Esophagus squamous epithelium (tissue), 5 donors: ENCODE measurements at regions not wholly inside any gene's neighbourhood (a gene's known extent, or its start where the extent isn't known, plus 50 kb on each side); places are given as distances from the start of the nearest gene placed in this dataset.

ENCODE experiments used
- DNase-seq: peaks from one replicate; lab custom pipeline; 2025; lab: John Stamatoyannopoulos, UW
- H3K27ac ChIP-seq, 4 donors: fragments of 200-600 bp; sonication (generic); one replicate each; pipeline ENCODE4 v1.5.1; 2016 to 2019; ENCODE audit warnings: mild to moderate bottlenecking in 1 of 4
- H3K27me3 ChIP-seq, 4 donors: fragments of 200-600 bp; sonication (generic); 1 replicate in 3 of 4; 2 replicates in 1 of 4; pipeline versions ENCODE4 v1.5.1 to v1.6.0; 2017 to 2021; ENCODE audit warnings: antibody characterized with exemption in 1 of 4
- H3K36me3 ChIP-seq, 3 donors: fragments of 200-600 bp; sonication (generic); one replicate each; pipeline ENCODE4 v1.5.1; 2016 to 2019
- H3K4me1 ChIP-seq, 3 donors: fragments of 200-600 bp; sonication (generic); one replicate each; pipeline ENCODE4 v1.5.1; 2017 to 2019
- H3K4me3 ChIP-seq, 4 donors: fragments of 200-600 bp; sonication (generic); 1 replicate in 3 of 4; 2 replicates in 1 of 4; pipeline ENCODE4 v1.5.1; 2016 to 2019; ENCODE audit warnings: mild to moderate bottlenecking in 2 of 4, moderate library complexity in 1 of 4
- H3K9me3 ChIP-seq, 3 donors: fragments of 200-600 bp; sonication (generic); one replicate each; pipeline ENCODE4 v1.5.1; 2016 to 2019
- POLR2A ChIP-seq, 4 donors: fragments of 450-650 bp; IDR thresholded peaks; one replicate each; pipeline ENCODE4 v1.6.1; 2017; ENCODE audit warnings: antibody characterized with exemption in 4 of 4, mild to moderate bottlenecking in 4 of 4, moderate library complexity in 3 of 4
- WGBS, 2 donors: methylation state at CpG; one replicate each; pipeline ENCODE4 v1.1.5; 2018; 5-methylcytosine and 5-hydroxymethylcytosine counted together
- intact Hi-C: fragments of 100-400 bp; cut with DNase I; formaldehyde crosslinking; loops from one replicate; pipeline ENCODE4 v1.15.0; 2022
- TF ChIP-seq, protein P1 (sequence below), 6 experiments: fragments of 450-650 bp in 4 of 6; fragments of 200-600 bp in 2 of 6; sonication (generic) in 2 of 6; IDR thresholded peaks; one replicate each; pipeline ENCODE4 v1.5.1; 2016 to 2019; ENCODE audit warnings: antibody characterized with exemption in 6 of 6, mild to moderate bottlenecking in 4 of 6, moderate library complexity in 4 of 6
- donor health status: DM: yes; HTN: yes; CAD: no.

DNA sequence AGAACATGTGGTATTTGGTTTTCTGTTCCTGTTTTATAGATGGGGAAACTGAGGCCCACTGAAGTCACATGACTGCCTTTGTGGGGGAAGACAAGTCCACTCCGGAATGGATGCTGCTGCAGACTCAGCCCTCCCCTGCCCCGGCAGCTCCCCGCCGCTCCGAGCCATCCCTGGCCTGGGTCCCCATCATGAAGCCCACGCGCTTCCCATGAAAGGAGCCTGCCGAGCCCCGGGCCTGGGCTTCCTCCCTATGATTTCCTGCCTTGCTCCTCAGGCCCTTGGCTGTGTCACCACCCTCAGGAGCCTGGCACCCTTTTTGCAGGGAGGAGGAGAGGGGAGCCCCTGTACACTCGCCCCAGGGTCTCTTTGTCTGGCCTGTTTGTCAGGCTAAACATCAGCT is 125.3 kb upstream of the FOXF1 start:
- peak overlapping the region in 2 of 4 donors; percentile 70 to 82 for H3K27ac ChIP-seq
- no peak for TF ChIP-seq POLR2A (IDR thresholded peaks at IDR 0.05)
- 80% methylated on average over 1 of the region's 10 CpGs; no CpG with 5 or more reads in 1 of the 2 donors for WGBS, 2 donors

DNA sequence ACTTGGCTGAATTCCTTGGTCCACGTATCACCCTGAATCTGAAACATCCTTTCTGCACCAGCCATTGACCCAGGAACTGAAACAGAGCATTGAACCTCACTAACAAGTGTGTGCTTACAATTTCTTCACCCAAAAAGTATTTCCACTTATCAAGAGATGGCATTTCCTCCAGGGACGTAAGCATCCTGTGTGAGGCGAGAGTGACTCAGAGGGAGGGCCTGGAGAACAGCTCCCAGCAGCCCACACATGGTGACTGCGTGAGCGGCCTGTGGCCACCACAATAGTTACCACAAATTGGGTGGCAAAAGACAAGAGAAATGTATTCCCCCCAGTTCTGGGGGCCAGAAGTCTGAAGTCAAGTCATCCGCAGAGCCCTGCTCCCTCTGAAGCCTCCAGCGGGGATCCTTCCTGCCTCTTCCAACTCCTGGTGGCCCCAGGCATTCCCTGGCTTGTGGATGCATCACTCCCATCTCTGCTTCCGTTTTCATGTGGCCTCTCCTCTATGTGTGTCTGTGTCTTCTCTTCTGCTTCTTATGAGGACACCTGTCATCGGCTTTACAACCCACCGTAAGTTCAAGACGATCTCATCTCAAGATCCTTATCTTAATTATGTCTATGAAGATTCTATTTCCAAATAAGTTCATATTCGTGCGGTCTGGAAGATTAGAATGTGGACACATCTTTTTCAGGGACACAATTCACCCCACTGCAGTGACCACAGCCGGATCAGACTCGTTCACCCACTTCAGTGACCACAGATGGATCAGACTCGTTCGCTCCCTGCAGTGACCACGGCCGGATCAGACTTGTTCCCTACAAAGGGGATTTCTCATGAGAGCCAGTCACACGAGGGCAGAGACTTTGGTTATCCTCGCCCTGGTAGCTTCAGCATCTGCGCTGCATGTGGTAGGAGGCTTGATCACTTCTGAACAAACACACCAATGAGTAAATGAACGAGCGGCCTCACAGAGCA is 122.6 kb upstream of the FOXF1 start:
- Histone ChIP-seq H3K27ac (no peak overlapping the region), H3K27me3 (peaks cover 0 to 6% (median 0%) of the 10 kb centered on the region in 4 donors), H3K36me3 (no peaks in the 10 kb centered on the region), H3K4me3 (no peak overlapping the region), H3K4me1 (peaks cover 0 to 11% (median 9%) of the 10 kb centered on the region in 3 donors), H3K9me3 (no peaks in the 10 kb centered on the region)
- DNase-seq, result no peak
- intact Hi-C loops, result no loop called here
- no peak for TF ChIP-seq POLR2A (IDR thresholded peaks at IDR 0.05)
- TF ChIP-seq, protein P1, sequence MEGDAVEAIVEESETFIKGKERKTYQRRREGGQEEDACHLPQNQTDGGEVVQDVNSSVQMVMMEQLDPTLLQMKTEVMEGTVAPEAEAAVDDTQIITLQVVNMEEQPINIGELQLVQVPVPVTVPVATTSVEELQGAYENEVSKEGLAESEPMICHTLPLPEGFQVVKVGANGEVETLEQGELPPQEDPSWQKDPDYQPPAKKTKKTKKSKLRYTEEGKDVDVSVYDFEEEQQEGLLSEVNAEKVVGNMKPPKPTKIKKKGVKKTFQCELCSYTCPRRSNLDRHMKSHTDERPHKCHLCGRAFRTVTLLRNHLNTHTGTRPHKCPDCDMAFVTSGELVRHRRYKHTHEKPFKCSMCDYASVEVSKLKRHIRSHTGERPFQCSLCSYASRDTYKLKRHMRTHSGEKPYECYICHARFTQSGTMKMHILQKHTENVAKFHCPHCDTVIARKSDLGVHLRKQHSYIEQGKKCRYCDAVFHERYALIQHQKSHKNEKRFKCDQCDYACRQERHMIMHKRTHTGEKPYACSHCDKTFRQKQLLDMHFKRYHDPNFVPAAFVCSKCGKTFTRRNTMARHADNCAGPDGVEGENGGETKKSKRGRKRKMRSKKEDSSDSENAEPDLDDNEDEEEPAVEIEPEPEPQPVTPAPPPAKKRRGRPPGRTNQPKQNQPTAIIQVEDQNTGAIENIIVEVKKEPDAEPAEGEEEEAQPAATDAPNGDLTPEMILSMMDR (IDR thresholded peaks at IDR 0.05), result no peak
- 80% methylated on average over 18 of the region's 24 CpGs for WGBS, 2 donors

More for the DNA sequence above, 125.3 kb upstream of the FOXF1 start:
- no peak for DNase-seq
- H3K9me3 ChIP-seq, result no peaks in the 10 kb centered on the region
- no peaks in the 10 kb centered on the region for H3K36me3 ChIP-seq
- H3K4me1 ChIP-seq, result peaks cover 0 to 11% (median 9%) of the 10 kb centered on the region in 3 donors
- no peak overlapping the region for H3K4me3 ChIP-seq
- H3K27me3 ChIP-seq, result peaks cover 0 to 20% (median 0%) of the 10 kb centered on the region in 4 donors
- intact Hi-C loops, result no loop called here

DNA sequence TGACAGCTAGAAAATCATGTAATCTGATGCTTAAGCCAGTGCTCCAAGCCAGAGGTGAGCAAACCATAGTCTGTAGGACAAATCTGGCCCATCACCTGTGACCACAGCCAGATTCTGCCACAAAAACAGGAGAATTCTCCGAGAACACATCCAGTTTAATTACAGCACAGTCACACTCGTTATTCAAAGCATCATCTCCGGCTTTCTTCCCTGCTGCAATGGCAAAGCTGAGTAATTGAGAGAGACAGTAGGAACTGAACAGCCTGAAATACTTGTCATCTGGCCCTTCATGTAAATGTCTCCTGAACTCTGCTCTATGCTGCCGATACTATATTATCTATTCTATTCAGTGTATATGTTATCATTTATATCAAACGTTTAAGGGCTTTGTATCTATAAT is 121.4 kb upstream of the FOXF1 start:
- Histone ChIP-seq H3K4me1 (peaks cover 0 to 6% (median 4%) of the 10 kb centered on the region in 3 donors), H3K27me3 (no peaks in the 10 kb centered on the region), H3K27ac (no peak overlapping the region), H3K9me3 (no peaks in the 10 kb centered on the region), H3K36me3 (no peaks in the 10 kb centered on the region), H3K4me3 (no peak overlapping the region)
- no peak for DNase-seq
- WGBS, 2 donors, result 54 to 62% methylated on average over 5 of the region's 5 CpGs
- intact Hi-C loops, result no loop called here
- TF ChIP-seq POLR2A (IDR thresholded peaks at IDR 0.05), result no peak
- TF ChIP-seq, protein P1 (IDR thresholded peaks at IDR 0.05), result no peak

DNA sequence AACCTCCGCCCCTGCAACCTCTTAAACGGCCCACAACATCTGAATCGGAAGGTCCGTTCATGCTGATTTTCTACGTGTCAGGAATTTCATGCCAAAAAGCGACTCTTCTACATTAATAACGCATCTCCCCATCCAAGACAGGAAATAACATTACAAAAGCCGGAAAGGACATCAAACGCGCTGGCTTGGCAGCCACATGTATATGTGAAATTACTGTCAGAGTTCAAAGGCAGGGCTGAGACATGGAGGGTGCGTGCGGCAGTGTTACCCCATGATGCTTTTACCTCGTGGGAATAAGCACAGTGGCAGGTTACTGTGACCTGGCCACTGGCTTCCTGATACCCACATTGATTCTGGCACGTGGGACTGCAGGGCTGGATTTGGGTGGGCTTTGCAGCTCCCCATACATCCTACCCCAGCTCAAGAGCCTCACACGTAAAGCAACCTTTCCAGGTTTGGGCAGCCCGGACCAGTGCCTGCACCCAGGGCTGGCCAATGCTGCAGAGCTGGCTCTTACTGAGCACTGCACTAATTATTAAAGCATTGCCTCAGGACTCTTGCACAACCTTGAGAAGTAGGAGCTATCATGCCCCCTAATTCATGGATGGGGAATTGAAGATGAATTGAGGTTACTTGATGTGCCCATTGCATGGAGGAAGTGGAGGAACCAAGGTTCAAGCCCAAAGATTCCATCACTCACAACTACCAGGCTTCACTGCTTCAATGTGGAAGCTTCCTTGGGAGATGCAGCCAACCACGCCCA is 120.6 kb upstream of the FOXF1 start:
- no peak for DNase-seq
- 51 to 61% methylated on average over 15 to 16 of the region's 17 CpGs for WGBS, 2 donors
- Histone ChIP-seq H3K4me3 (no peak overlapping the region), H3K27ac (no peak overlapping the region), H3K36me3 (no peaks in the 10 kb centered on the region), H3K27me3 (no peaks in the 10 kb centered on the region), H3K9me3 (no peaks in the 10 kb centered on the region), H3K4me1 (peaks cover 0 to 4% (median 0%) of the 10 kb centered on the region in 3 donors)
- no peak for TF ChIP-seq POLR2A (IDR thresholded peaks at IDR 0.05)
- TF ChIP-seq, protein P1 (IDR thresholded peaks at IDR 0.05), result no peak
- intact Hi-C loops, result no loop called here

DNA sequence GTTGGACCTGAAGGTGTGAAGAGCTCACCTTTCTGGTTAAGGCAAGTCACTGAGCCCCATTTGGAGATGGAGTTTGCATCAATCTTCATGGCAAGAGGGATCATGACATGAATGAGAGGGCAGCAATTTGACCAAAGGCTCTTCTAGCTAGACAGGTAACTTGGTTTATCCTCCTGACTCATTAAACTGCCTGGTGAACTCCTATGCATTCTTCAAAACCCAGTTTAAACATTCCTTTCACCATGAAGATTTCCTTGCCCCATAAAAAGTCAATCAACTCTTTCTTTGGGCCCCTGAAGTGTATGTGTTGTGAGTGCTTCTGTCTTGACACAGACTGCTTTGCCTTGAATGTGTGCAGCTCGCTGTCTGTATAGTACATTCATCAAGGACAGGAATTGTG is 120.0 kb upstream of the FOXF1 start:
- 89 to 100% methylated on average over 1 of the region's 1 CpG for WGBS, 2 donors
- Histone ChIP-seq H3K4me1 (peaks cover 0 to 4% (median 0%) of the 10 kb centered on the region in 3 donors), H3K36me3 (no peaks in the 10 kb centered on the region), H3K27ac (no peak overlapping the region), H3K4me3 (no peak overlapping the region), H3K9me3 (no peaks in the 10 kb centered on the region), H3K27me3 (no peaks in the 10 kb centered on the region)
- DNase-seq, result no peak
- TF ChIP-seq, protein P1 (IDR thresholded peaks at IDR 0.05), result no peak
- TF ChIP-seq POLR2A (IDR thresholded peaks at IDR 0.05), result no peak
- intact Hi-C loops, result no loop called here
